C4-2B (cell line): ENCODE measurements at regions not wholly inside any gene's neighbourhood (a gene's known extent, or its start where the extent isn't known, plus 50 kb on each side); places are given as distances from the start of the nearest gene placed in this dataset.

Experiments used
- H3K27ac ChIP-seq: fragments of 450-650 bp; 2 replicates; pipeline ENCODE4 v1.5.1; 2017
- ZFX ChIP-seq: fragments of 450-650 bp; IDR thresholded peaks from 2 replicates; pipeline ENCODE4 v1.6.1; 2017
- TF ChIP-seq, protein P1 (sequence below): fragments of 450-650 bp; conservative IDR thresholded peaks from 2 replicates; pipeline ENCODE4 v1.5.1; 2017; ENCODE audit warnings: mild to moderate bottlenecking

DNA sequence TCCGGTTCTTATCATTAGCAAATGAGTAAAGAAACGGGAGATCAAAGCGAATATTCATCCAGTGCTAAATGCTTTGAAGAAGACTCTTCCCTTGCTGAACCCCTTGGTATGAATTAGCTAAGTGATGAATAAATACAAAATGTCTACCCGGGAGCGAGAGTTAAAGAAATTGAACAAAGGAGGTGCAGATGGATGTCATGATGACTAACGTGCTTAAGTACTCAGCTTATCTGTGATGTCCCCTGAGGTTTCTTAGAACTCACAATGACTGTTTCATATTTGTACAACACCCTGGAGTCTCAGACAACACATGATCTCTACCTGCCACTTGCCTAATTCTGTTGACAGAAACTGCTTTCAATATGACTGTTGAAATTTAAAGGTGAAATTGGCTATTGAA is 148.5 kb downstream of the TMEM200C start:
- TF ChIP-seq, protein P1, sequence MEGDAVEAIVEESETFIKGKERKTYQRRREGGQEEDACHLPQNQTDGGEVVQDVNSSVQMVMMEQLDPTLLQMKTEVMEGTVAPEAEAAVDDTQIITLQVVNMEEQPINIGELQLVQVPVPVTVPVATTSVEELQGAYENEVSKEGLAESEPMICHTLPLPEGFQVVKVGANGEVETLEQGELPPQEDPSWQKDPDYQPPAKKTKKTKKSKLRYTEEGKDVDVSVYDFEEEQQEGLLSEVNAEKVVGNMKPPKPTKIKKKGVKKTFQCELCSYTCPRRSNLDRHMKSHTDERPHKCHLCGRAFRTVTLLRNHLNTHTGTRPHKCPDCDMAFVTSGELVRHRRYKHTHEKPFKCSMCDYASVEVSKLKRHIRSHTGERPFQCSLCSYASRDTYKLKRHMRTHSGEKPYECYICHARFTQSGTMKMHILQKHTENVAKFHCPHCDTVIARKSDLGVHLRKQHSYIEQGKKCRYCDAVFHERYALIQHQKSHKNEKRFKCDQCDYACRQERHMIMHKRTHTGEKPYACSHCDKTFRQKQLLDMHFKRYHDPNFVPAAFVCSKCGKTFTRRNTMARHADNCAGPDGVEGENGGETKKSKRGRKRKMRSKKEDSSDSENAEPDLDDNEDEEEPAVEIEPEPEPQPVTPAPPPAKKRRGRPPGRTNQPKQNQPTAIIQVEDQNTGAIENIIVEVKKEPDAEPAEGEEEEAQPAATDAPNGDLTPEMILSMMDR: no peak
- no peak for TF ChIP-seq ZFX
- no peak overlapping the region for H3K27ac ChIP-seq

DNA sequence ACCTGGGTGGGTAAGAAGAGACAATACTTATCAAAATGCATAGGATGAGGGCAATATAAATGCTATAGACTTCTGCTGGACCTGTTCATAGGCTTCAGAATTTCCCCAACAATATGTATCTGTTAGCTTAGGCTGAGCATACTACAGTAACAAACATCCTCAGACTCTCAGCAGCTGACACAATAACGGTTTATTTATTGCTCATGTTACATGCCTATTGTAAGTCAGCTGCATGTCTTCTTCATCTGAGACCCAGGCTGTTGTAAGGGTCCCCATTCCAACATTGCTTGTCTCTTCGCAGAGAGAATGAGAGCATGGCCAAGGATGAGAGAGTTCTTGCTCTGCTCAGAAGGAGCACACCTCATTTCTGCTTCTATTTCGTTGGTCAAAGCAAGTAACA is 150.7 kb downstream of the TMEM200C start:
- no peak overlapping the region for H3K27ac ChIP-seq
- TF ChIP-seq, protein P1: 0 out of 2 replicates have a peak, but pooled peaks have one; percentile 9
- TF ChIP-seq ZFX: no peak

DNA sequence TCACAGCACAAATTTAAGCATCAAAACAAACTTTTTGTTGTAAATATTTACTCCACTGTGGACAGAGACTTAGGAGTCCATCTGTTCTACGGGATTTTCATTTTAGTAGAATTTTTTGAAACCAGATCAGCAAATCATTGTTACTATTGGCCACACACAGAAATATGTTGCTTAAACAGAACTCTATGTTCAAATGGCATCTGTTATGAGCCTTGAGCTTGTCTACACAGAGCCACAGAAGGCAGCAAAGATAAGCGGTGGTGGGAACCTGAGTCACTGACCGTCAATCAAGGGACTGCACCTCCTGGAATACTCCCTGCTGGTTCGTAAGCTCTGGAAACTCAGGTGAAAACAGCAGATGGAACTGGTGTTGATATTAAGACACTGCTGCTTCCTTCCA is 156.8 kb downstream of the TMEM200C start:
- H3K27ac ChIP-seq: no peak overlapping the region
- no peak for TF ChIP-seq ZFX
- TF ChIP-seq, protein P1: no peak

DNA sequence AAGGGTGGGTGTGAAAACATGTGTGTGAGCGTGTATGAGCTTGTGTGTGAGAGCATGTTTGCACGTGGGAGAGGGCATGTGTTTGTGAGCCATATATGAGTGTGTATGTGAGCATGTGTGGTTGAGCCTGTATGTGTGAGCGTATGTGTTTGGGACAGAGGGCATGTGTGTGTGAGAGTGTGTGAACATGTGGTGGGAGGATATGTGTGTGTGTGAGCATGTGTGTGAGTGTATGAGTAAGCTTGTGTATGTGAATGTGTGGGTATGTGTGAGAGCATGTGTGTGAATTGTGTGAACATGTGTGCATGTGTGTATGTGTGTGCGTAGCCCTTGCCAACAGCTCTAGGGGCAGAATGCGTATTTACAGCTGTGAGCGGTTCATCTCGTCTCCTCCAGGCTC is 163.0 kb downstream of the TMEM200C start:
- no peak overlapping the region for H3K27ac ChIP-seq
- TF ChIP-seq ZFX: no peak
- TF ChIP-seq, protein P1: no peak

DNA sequence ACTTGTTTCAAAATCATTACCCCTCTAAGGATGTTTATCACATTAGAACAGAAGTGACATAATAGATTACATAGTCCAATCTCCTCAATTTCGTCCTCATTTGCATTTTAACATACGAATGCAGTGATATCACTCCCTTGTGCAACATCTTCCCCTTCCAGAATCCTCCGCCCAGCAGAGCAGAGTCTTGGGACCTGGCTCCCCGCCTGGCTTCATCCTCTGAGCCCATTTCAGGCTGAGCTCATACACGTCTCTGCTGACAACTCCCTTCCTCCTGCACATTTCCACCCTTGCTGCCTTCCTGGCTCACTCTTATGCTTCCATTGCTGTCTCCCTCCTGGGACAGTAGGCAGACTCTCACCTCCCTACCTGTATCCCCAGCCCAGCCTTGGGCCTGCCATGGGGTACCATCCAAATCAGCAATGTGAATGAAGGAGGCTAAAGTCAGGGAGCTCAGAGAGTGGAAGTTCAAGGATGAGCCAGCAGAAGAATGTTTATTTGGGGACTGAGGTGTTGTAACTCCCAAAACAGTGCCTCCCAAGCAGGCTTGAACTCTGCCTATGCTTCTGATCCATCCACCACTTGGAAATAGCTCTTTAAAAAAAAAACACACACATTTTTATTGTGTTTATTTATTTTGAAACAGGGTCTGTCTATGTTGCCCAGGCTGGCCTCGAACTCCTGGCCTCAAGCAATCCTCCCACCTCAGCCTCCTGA is 165.2 kb downstream of the TMEM200C start:
- TF ChIP-seq ZFX: no peak
- TF ChIP-seq, protein P1: no peak
- no peak overlapping the region for H3K27ac ChIP-seq

DNA sequence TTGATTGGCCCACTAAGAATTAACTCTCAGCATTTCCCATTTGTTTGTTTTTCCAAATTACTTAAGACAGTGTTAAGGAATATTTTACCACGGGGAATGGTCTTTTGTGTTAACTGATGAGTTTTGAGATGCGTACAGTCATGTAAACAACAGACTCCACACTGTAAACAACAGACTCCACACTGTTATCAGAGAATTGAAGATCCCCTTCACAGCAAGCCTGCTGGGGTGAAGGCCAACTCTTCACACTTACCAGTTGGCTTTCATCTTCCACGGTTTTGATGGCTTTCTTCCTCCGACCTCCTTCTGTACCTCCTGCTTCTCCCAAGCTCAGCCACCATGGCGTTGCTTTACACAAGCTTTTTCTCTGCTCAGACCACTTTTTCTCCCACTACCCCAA is 166.8 kb downstream of the TMEM200C start:
- H3K27ac ChIP-seq: no peak overlapping the region
- TF ChIP-seq, protein P1: no peak
- TF ChIP-seq ZFX: no peak

DNA sequence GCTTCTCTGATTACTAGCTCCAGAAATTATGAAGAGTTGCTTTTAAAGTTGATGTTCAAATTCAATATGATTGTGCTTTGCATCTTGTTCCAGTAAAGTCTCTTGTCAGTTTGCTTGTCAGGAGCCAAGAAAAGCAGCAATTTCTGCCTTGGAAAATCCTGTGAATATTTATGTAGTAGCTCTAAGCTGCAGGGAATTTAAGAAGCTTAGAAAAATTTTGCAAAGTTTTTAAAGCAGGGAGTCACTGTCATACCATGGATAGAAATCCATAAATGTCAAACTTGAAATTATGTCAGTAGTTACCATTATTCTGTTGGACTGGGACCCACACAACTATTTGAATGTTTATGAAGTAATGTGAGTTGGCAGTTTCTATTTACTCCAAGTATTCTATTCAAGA is 169.3 kb downstream of the TMEM200C start:
- TF ChIP-seq, protein P1: no peak
- TF ChIP-seq ZFX: no peak
- no peak overlapping the region for H3K27ac ChIP-seq
